NCI-H1105 treated with DMSO at 0.1 percent for 48 hours (cell line): ENCODE measurements at regions not wholly inside any gene's neighbourhood (a gene's known extent, or its start where the extent isn't known, plus 50 kb on each side); places are given as distances from the start of the nearest gene placed in this dataset.

Experiments used
- DNase-seq: peaks from one replicate; lab custom pipeline; 2025; lab: John Stamatoyannopoulos, UW

DNA sequence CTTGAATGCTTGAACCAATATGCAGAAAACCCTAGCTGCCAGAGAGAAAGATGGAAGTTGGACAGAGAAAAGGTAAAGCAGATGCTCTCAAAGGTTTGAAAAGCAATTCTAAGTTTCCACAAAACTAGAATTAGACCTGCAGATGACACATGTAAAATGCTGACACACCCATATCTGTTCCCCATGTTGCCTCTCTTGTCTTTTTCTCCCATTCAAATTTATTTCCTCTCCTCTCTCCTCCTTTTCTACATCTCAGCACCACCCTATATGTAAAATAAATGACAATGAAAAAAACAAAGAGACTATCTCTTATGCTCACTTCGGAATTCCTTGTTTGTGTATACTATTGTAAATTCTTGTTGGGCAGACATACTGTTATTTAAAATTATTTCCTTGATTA is 75.5 kb upstream of the PLEKHA5 start:
- no peak for DNase-seq

GRCh38 chr12:19055589-19055988 is 73.9 kb upstream of the PLEKHA5 start:
- DNase-seq: no peak

DNA sequence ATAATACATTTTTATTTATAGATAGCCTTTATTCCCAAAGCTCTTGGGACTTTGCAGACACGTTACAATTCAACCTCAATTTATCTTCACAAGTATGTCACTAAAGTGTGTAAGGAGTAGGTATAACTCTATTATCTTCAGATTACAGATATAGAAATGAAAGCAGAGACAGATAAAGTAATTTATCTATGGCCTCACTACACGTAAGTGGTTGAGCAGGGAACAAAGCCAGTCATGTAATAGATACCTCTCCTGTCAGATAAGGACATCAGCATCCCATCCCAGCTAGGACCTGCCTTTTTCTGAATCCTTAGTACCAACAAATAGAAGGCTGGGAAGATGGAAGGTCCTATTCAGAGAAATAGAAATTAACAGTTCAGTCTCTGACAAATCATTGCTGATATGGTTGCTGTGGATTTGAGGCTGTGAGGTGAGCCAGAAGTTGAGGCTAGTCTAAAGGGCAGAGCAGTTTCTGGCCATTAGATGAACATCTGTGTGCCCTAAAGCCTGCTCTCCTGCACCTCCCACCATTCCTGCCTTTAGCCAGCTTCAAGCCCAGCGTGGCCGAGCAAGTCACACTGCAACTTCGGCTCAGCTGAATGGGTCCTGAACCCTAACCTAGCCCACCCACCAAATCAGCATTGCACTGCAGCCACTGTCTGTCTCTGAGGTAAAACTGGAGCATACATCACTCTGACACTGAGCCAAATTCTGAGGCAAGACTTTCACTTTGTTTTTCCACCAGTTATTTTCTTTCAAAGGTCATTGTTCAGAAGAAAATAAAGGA is 71.1 kb upstream of the PLEKHA5 start:
- no peak for DNase-seq

GRCh38 chr12:19064713-19065112 is 64.8 kb upstream of the PLEKHA5 start:
- no peak for DNase-seq

DNA sequence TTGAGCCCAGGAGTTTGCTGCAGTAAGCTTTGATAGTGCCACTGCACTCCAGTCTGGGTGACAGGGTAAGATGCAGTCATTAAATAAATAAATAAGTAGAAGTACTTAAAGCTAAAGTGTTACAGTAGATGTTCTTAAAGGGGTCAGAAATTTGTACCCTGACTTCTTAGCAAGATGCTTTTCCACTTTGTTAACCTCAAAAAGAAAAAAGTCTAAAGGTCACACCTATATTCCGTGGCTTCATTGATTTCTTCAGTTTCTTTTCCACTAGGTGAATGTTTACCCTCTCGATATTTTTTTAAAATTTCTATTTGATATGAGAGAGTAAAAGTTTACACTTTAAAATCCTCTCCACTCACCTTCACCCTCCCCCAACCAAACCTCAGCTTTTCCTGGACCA is 64.3 kb upstream of the PLEKHA5 start:
- DNase-seq: no peak

- DNase-seq: no peak
These were observed 63.7 kb upstream of the PLEKHA5 start for GRCh38 chr12:19065871-19066270.

DNA sequence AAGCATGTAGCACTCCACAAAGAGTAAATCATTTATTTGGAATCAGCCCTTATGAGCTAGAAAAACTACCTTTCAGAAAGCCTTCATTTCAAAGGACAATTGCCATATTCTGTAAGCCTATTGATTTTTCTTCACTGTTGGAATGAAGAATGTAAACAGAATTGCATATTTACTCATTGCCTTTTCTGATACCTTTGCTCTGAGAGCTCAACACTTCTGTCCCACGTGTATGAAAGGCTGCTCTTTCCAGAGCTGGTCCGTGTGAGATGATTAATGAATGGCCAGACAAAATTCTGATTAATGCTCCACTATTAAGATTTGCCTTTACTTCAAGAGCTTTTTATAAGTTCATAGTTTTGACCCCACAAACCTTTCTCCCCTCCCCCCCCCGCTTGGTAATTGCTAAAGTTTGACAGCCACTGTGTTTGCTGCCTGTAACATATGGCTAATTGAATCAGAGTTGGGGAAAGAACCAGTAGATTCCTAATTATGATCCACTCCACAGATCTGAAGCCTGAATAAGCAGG is 63.0 kb upstream of the PLEKHA5 start:
- DNase-seq: no peak

GRCh38 chr12:19068137-19068536 is 61.4 kb upstream of the PLEKHA5 start:
- DNase-seq: no peak

GRCh38 chr12:19070341-19070740 is 59.2 kb upstream of the PLEKHA5 start:
- no peak for DNase-seq

DNA sequence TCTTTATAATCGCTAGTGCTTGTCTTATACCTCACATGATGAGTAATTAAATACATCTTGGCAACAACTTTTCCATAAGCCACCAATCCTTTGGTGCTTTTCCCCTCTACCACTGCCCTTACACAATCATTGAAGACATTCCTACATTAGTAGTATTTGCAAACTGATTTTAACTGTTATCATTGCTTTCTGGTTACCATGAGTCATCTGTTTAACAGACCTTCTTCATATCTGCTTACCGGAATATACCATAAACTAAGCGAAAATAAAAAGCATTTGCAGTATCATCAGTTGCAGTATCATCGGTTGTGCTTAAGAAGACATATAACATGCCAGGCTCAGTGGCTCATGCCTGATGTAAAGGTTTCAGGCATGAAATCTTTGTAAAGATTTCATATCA is 54.8 kb upstream of the PLEKHA5 start:
- no peak for DNase-seq

DNA sequence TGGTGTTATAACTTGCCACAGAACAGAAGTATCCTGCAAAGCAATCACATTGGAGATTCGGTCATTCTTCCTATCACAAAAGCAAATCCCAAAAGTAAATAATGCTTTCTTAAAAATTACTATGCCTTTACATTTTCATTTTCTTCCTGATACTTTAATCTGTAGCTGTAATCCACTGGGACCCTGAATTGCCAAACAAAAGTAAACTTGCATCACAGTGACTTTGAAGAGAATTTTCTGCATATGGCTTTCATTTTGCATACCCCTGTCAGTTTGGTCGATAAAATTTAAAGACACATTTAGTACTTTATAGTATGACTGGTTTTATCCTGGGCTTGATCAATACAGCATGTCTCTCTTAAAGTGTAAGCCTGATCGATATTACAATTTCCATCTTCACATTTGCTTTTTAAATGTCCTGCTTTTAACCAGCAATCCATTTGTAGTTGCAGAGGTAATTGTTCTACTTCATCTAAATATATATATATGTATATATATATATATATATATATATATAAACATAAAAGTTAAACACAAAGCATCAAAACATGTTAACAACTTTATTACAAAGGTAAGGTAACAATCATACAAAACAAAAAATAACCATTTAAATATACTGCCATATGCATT is 53.7 kb upstream of the PLEKHA5 start:
- DNase-seq: no peak
